Globus pallidus (tissue), 1 donor: ENCODE measurements at regions not wholly inside any gene's neighbourhood (a gene's known extent, or its start where the extent isn't known, plus 50 kb on each side); places are given as distances from the start of the nearest gene placed in this dataset.

Experiments
- DNase-seq: peaks from one replicate; pipeline ENCODE4 v3.0.0-alpha.2; 2015; ENCODE audit warnings: low spot score

DNA sequence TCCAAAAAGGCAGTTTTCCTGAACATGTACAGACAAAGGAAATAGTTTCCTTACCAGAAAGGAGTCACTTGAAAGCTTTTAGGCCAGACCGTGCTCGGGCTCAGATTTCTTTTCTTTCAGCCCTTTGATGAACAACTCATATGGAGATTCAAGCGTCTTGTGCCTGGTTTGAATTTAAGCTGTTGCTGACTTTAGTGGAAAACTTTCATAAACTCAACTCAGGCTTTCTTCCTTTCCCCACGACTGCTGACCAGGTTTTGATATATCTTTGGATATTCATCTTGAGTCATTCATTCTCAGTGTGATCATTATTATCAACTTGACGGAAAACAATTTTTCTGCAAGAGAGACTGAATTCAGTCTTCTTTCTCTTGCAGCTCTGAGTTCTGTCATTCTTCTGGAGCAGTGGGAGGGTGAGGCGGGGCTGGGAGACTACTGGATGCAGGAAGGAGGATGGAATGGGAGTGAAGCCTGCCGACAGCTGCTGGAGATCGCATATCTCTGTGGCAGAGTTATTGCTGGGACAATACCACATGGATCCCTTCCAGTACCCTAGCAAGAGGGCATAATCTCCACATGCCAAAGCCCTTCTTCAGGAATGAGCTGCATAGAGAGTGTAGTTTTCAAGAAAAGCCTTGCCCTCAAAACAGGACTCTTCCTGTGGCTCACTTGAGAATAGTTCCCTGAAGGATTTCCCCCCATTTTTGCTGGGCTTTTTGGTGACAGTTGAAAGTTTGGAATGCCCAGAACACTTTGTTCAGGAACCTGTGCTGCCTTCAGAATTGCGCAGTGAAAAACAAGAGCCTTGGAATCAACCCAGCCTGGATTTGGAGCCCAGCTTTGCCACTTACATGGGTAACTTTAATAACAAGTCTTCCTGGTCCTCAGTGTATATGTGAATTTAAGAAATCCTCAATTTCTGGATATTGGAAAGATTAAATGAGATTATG lies 364.4 kb downstream of the ZNF521 start:
- peak; percentile 16 for DNase-seq

DNA sequence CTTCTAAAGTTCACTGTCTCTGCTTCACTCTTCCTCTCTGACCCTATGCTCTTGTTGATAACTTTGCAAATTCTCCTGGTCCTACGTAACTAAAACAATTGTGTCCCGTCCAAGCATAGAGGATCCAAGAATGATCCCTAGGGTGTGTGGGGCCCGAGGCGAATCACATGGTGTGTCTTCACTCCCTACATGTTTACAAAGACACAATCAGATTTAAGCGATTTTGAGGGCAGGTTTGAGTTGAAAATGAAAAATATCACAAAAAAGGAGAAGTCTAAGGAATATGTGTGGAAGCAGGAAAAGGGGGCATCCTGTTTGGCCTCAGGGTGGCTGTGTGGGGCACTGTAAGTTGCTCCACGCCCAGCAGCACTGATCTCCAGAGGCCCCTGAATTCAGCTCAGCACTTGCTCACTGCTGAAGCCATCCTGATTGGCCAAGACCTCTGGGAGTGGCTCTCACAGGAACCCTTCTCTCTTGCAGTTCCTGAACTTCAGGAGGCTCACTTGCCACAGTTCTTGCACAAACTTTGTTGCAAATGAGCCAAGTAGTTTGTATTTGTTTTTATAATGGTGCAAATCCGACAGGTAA lies 363.6 kb downstream of the ZNF521 start:
- no peak for DNase-seq

DNA sequence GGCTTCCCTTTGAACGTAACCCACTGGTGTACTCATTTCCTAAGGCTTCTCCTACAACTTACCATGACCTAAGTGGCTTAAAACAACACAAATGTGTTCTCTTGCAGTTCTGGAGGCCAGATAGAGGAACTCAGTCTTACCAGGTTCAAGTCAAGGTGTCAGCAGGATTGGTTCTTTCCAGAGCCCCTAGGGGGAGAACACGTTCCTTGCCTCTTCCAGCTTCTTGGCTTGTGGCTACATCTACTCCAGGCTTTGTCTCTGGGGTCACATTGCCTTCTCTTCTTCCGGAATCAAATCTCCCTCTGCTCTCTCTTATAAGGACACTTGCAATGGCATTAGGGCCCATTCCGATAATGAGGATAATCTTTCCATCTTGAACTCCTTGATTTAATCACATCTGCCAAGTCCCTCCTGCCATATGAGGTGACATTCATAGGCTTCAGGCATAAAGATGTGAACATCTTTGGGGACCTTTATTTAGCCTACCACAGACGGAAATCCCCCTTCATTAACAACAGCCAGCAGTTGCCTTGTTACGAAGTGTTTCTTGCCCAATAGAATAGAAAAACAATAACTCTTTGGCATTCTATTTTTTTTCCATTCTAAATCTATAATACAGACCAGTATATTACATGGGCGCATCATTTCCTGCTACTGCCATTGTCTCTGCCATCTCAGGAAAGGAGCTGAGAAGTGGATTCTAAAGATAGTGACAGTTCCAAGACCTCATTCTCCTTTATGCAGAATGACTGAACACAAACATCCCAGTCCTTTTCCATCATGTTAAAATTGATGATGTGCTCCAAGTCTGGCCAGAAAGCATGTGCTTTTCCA lies 362.0 kb downstream of the ZNF521 start:
- DNase-seq = no peak

DNA sequence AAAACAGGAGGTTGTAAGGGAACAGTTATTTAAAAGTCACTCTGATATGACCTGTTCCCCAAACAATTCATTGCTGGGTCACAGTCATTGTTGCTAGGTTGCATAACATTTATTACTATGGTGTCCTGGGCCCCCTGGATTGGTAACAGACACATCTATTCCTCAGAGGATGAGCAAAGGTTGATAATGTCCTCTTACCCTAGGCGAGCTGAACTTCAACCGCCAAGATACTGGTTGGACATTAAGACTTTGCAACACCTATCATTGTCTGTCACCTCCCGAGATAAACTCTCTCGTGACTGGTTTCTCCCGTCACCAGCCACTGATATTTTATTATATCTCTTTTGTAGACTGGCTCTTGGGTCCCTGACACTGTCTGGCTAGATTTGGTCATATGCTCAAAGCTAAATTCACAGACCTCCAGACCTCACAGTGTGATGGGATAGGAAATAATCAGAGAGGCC lies 361.3 kb downstream of the ZNF521 start:
- no peak for DNase-seq

DNA sequence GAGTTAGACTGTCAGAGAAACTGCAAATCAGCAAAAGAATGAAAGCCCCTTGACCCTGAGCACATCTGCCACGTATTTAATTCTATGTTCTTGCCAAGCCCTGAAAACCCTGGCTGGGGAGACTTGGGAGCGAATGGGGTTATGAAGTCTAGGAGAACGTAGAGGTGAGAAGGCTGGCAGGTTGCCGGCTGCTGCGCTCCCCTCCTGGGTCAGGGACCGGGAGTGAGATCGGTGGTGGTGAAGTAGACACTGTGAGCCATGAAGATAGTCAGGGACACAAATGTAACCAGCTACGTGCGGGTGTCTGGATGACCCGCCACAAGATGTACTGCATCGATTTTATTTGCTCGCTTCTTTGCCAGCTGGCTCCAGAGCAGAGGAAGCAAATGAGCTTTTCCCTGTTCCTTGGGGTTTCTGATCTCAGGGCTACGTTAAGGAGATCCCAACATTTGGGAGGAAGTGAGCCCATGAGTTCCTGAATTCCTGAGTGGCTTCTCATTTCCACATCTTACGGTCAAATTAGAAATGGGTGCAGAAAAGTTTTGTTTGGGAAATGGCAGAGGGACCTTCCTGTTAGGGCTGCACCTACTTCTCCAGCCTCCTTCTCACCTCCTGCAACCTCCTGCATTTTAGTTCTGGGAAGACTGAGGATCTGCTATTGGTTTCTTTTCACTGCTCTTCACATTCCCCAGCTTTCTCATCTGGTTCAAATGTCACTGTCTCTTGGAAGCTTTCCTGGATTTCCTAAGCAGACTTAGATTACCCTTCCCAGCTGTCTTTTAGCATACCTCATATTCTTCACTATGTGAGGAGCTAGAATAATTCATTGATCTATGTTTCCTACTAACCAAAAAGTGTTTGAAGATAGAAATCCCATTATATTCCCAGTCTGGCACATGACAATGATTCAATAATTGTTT lies 360.6 kb downstream of the ZNF521 start:
- no peak for DNase-seq

DNA sequence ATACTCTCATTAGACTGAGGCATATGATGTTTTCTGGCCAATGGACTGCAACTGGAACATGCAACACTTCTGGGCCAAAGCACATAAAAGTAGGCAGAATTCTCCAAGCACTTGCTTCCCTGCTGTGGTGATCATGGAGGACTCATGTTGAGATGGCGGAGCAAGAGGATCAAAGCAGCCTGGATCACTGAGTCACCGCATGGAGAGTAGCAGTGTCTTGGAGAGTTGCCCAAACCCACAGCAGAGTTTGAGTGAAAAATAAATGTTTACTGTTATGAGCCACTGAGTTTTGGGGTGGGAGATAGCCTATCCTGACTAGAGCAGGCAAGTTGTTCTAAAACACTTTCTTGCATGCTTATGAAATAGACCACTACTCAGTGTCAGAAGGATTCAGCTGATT lies 359.5 kb downstream of the ZNF521 start:
- no peak for DNase-seq

DNA sequence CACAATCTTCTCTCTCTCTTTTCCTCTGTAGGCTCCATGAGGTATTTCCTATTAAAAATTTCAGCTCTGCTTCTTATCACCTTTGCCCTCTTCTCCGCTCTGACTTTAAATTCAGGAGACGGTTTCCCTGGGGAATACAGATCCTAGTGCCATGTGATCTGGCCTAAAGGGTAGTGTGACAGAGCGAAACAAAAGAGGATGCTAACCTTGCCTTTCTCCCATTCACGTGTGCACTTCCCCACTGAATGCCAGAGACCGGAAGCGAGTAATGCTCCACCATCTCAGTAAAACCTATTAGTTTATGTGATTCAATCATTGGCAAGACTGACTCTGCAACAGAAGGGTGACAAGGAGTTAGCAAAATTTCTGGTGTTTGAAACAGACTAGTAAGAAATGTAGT lies 358.3 kb downstream of the ZNF521 start:
- no peak for DNase-seq

DNA sequence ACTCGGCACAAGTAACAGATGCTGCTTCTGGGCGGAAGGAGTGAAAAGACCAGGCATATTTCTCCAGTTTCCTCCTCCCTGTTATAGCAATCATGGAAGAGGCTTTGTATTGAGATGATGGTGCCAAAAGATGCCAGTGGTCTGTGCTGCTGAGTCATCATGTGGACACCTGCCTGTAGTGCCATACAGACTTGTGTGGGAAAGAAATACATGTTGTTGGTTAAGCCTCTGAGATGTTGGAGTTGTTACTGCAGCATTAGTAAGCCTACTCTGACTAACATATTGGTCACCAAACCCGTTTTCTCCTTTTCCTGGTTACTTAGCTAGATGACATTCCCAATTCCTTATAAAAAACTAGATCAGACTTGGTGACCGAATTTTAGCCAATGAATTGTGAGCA lies 356.9 kb downstream of the ZNF521 start:
- no peak for DNase-seq

DNA sequence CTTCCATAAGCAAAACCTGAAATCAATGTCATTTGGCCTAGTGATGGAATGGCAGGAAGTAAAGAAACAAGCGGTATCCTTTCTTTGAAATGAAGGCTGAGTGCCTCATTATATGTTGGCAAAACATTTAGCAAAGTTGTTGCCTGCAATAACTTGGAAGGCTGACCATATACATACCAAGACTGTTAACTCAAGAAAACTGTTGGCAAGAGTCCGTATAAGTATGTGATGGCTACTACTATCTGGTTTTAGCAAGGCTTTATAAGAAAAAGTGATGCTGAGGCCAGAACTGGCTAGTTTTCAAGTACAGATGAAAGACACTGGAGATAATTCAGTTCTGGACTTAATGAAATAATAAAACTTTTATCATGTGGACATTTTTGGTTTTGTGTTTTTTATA lies 356.2 kb downstream of the ZNF521 start:
- DNase-seq = no peak

DNA sequence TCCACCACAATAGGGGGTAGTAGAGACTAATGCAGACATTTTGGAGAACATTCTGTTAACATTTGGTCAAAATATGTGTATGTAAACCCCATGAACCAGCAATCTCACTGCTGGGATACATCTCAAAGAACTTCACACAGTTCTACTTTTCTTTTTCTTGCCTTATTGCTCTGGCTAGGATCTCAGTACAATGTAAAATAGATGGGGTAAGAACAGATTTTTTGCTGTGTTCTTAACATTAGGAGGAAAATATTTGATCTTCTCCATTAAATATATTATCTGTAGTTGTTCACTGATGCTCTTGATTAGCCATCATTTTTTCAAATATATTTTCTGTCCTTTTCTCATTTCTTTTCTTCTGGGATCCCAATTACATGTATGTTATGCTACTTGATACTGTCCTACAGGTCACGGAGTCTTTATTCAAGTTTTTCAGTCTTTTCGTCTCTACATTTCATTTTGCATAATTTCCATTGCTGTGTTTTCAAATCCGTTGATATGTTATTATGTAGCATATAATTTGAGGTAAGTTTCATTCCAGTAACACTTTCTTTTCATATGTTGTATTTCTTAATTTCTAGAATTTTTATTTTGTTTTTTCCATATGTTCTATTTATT lies 352.2 kb downstream of the ZNF521 start:
- DNase-seq = no peak

DNA sequence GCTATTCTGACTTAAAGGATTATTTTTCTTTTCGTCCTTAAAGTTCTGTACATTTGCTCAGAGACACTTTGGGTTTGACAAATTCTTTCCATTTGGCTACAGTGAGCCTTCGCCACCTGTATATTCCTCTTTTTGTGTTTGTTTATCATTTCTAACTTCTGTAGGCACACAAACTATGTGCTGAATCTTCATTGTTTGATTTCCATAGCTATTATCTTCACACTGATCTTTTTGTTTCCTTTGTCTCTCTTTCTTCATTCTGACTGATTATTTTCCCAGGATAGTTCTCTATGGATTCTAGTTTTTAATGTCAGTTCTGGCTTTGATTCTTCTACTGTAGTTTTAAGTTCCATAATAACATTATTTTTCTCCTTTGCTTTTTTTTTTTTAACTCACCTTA lies 350.2 kb downstream of the ZNF521 start:
- DNase-seq = no peak

DNA sequence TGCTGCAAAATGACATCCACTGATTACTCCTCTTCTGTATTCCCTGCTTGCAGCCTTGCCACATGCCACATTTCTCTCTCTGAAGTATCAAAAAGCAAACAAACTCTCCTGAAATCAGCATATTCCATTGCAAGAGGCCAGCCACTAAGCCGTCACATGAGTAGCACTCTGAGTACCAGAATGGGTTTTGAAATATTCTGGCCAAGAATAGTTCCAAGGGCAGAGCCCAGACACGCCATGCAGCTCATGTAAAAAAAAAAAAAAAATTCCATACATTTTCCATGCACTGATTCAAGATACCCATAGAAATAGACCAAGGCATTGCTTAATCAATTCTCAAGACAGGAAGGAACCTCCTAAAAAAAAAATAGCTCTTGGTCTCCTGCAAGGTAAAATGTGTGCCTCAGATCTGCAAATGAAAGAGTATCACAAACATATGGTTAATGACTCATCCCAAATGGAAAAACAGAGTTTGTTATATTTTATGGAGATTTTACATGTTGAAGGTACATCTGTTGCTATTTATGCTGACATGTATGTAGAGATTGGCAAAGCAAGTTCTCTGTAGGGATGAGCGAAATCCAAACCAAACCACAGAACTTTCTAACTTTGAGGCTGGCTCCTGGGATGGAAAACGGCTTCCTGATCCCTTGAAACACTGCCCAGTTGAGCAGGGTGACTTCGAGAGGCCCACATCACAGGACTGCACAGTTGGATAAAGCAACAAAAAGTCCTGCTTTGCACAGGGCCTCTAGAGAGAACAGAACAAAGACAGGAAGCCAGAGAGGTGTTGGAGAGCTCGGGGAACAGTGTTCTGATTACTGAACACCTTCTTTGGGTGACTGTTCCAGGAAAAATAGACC lies 346.2 kb downstream of the ZNF521 start:
- DNase-seq = no peak

DNA sequence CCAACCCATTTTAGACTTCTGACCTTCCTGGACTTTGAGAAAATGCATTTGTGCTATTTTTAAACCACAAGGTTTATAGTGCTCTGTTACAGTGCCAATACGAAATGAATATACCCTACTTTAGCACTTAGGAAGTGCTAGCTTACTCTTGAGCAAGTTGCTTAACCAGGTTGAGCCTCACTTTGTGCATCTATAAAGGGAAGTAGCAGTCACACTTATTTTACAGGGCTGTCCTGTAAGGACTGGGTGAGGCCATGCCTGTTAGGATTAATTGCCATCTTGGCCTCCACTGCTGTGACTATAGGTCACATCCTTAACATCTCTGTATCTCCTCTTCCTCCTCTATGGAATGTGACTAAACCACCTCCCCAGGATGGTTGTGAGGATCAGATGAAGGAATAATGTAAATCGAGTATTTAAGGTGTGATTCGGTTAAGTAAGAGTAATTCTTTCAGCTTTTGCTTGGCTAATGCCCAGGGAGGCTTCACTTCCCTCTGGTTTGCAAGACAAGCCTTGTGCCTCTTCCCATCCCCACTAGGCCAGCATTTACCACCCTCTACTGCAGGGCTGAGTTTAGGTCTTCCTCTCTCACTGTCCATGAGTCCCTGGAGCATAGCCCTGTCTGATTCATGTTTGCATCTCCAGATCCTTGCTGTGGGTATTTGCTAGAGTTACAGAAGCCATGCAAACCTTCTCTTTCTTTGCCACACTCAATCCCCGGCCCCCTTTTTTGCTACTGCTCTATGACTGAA lies 341.2 kb downstream of the ZNF521 start:
- no peak for DNase-seq
